Lung microvascular endothelial cell (primary cell): ENCODE measurements at regions not wholly inside any gene's neighbourhood (a gene's known extent, or its start where the extent isn't known, plus 50 kb on each side); places are given as distances from the start of the nearest gene placed in this dataset.

ENCODE experiments used
- DNase-seq, 2 donors: peaks; one replicate each; pipeline versions ENCODE4 v3.0.0 to v3.0.0-alpha.2; 2010; ENCODE audit warnings: low read depth in 2 of 2

- no peak for DNase-seq
These were observed 107.4 kb upstream of the NAV3 start for GRCh38 chr12:77723308-77723707.

- peak in 1 of 2 donors; percentile 40 for DNase-seq
These were observed 108.2 kb upstream of the NAV3 start for GRCh38 chr12:77722536-77722935.

- peak in 1 of 2 donors; percentile 3 for DNase-seq
These were observed 110.4 kb upstream of the NAV3 start for GRCh38 chr12:77720258-77720657.

GRCh38 chr12:77710209-77710608 is 120.5 kb upstream of the NAV3 start:
- no peak for DNase-seq

- no peak for DNase-seq
These were observed 133.6 kb upstream of the NAV3 start for GRCh38 chr12:77697126-77697525.

GRCh38 chr12:77696183-77696582 is 134.5 kb upstream of the NAV3 start:
- DNase-seq: no peak

- no peak for DNase-seq
These were observed 141.1 kb upstream of the NAV3 start for GRCh38 chr12:77689510-77690086.

- no peak for DNase-seq
These were observed 143.4 kb upstream of the NAV3 start for GRCh38 chr12:77687321-77687720.

- peak; percentile 17 to 27 for DNase-seq
These were observed 143.9 kb upstream of the NAV3 start for GRCh38 chr12:77686760-77687159.

- DNase-seq: no peak
These were observed 144.8 kb upstream of the NAV3 start for GRCh38 chr12:77685901-77686300.

- DNase-seq: peak; percentile 84 to 87
These were observed 145.6 kb upstream of the NAV3 start for GRCh38 chr12:77685112-77685511.

- no peak for DNase-seq
These were observed 148.2 kb upstream of the NAV3 start for GRCh38 chr12:77682488-77682887.

- no peak for DNase-seq
These were observed 149.0 kb upstream of the NAV3 start for GRCh38 chr12:77681726-77682125.

GRCh38 chr12:77679686-77680085 is 151.0 kb upstream of the NAV3 start:
- no peak for DNase-seq

- no peak for DNase-seq
These were observed 152.1 kb upstream of the NAV3 start for GRCh38 chr12:77678621-77679020.

- no peak for DNase-seq
These were observed 163.6 kb upstream of the NAV3 start for GRCh38 chr12:77667101-77667500.

- DNase-seq: peak in 1 of 2 donors; percentile 17
These were observed 182.0 kb upstream of the NAV3 start for GRCh38 chr12:77648716-77649115.

- no peak for DNase-seq
These were observed 184.6 kb upstream of the NAV3 start for GRCh38 chr12:77645966-77646598.

GRCh38 chr12:77644915-77645605 is 185.6 kb upstream of the NAV3 start:
- DNase-seq: no peak

- DNase-seq: no peak
These were observed 188.4 kb upstream of the NAV3 start for GRCh38 chr12:77642246-77642645.

GRCh38 chr12:77640356-77640755 is 190.3 kb upstream of the NAV3 start:
- no peak for DNase-seq

- no peak for DNase-seq
These were observed 199.8 kb upstream of the NAV3 start for GRCh38 chr12:77630790-77631445.
